NCI-H524 treated with DMSO at 0.1 percent for 48 hours (cell line): ENCODE measurements at regions not wholly inside any gene's neighbourhood (a gene's known extent, or its start where the extent isn't known, plus 50 kb on each side); places are given as distances from the start of the nearest gene placed in this dataset.
"Not testable (repeated sequence)": the region's sequence is repeated elsewhere in the genome, so short reads cannot be mapped to it uniquely, and the experiment has no call there.

ENCODE experiments used
- DNase-seq: peaks from one replicate; lab custom pipeline; 2025; lab: John Stamatoyannopoulos, UW

GRCh38 chr4:134501973-134502643 is 300.5 kb upstream of the PABPC4L start:
- no peak for DNase-seq

GRCh38 chr4:134501488-134501887 is 299.9 kb upstream of the PABPC4L start:
- not testable (repeated sequence) for DNase-seq

DNA sequence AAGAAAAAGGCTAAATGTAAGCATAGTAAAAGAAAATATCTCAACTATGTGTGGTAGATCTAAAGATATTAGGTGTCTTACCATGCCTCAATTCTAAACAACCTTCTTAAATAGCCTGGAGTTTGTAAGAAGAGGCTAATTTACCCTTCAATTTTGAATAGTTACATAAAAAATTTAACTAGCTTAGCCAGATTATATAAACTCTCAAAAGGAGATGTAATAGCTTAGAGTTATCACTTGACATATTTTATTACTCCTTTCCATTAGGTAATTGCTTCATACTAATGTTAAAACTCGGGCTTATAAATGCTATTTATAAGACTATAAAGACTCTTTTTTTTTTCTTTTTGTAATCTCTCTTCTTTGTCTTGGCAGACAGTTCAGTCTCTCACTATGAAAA is 297.5 kb upstream of the PABPC4L start:
- DNase-seq: no peak

DNA sequence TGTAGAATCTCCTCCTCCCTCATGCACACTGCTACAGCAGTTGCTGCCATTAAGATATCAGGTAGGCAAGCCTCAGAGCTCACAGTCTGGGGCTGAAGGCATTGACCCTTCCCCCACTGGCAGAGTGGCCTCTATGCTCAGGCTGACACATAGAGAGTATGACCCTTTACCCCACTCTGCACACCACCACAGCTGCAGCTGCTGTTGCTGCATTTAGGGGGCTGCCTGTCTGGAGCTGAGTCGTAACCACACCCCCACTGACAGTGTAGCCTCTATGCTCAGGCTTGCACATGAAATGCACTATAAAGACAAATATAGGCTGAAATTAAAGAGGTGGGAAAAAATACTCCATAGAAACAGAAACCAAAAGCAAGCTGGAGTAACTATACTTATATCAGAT is 289.3 kb upstream of the PABPC4L start:
- no peak for DNase-seq

DNA sequence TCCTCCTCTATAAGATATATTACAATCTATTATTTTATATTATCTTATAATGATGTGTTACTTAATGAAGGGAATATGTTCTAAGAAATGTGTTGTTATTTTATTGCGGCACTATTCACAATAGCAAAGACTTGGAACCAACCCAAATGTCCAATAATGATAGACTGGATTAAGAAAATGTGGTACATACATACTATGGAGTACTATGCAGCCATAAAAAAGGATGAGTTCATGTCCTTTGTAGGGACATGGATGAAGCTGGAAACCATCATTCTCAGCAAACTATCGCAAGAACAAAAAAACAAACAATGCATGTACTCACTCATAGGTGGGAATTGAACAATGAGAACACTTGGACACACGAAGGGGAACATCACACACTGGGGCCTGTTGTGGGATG is 281.9 kb upstream of the PABPC4L start:
- DNase-seq: not testable (repeated sequence)

DNA sequence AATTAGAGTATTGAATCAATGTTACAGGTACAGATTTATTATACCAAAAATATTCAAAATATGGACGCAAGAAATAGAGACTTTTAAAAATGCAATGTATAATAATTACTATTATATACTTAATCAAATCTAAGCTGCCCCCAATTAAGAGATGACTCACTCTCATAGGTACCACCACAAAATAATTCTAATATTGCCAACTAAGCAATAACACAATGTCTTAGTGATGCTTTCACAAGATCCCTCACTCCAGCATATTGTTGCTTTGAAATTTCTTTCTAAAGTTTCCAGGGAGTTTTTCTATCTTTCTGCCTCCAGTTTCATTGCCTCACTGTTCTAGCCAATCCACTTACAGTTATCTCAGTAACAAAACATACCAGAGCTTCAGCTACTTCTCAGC is 270.0 kb upstream of the PABPC4L start:
- no peak for DNase-seq

DNA sequence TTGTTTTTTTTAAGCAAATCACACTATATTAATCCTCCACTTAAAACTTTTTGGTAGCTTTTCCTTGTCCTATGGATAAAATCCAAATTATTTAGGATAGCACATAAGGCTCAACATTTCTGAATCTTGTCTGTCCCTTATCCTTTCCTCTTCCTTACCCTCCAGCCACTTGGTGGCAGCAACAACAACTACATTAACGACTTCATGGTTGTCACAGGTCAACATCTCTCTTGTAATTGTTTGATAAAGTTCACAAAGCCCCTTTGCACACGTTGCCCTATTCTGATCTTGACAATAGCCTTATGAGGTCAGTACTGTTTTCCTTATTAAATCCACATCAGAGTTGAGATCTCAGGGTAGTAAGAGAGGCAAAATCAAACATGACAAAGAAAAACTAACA is 269.0 kb upstream of the PABPC4L start:
- no peak for DNase-seq

DNA sequence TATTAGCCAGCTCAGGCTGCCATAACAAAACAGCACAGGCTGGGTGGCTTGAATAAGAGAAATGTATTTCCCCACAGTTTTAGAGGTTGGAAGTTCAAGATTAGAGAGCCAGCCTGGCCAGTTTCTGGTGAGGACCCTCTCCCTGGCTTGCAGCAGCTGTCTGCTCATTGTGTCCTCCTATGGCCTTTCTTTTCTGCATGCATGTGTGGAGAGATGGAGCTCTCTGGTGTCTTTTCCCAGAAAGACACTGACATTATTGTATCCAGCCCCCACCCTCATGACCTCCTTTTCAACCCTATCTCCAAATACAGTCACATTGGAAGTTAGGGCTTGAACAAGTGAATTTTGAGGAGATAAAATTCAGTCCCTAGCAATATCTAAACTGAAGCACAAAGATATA is 263.8 kb upstream of the PABPC4L start:
- DNase-seq: no peak

GRCh38 chr4:134463771-134464170 is 262.2 kb upstream of the PABPC4L start:
- DNase-seq: no peak

DNA sequence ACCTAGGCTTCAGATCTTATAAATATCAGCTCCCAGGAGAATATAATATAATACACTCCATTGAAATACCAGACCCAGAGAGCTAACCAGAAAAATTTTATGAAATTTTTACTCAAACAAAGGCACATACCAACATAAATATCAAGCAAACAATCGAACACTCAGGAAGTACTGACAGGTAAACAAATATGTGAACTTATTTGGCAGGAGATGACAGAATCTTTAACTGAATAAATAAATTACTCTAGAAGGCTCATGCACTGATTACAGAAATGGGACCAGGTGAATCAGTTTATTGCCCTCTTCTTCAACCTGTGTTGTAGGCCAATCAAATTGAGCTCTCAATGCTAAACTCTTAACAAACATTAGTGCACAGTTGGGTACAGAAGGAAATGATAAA is 225.2 kb upstream of the PABPC4L start:
- no peak for DNase-seq

GRCh38 chr4:134425756-134426155 is 224.2 kb upstream of the PABPC4L start:
- DNase-seq: no peak

DNA sequence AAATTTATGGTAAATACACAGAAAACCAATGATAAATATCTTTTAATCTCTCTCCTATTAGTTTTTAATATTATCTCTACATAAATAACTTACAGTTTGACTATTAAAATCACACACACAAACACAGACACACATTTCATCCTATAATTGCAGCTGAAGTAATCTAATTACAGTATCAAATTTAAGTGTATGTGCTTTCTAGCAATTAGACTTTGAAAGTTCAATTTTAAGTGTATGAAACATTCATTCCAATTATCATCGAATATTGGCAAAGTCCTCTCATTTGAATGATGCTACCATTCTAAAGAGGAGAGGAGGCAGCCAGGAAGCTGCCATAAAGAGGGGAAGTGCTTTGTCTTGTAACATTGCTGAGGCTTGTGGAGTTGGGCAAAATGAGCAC is 221.2 kb upstream of the PABPC4L start:
- DNase-seq: no peak

- no peak for DNase-seq
Observed at GRCh38 chr4:134421734-134422133, 220.1 kb upstream of the PABPC4L start.

- DNase-seq: no peak
Observed at GRCh38 chr4:134408897-134409296, 207.3 kb upstream of the PABPC4L start.

DNA sequence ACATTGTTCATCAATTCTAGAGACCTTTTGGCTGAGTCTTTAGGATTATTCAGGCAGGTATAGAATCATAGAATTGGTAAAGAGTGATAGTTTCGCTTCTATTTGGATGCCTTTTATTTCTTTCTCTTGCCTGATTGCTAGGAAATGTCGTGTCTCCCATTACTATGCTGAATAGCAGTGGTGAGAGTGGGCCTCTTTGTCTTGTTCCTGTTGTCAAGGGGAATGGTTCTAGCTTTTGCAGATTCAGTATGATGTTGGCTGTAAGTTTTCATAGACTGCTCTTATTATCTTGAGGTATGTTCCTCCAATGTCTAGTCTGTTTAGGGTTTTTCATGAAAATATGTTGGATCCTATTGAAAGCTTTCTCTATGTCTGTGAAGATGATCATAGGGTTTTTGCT is 200.2 kb upstream of the PABPC4L start:
- no peak for DNase-seq

- no peak for DNase-seq
Observed at GRCh38 chr4:134393592-134393991, 192.0 kb upstream of the PABPC4L start.

GRCh38 chr4:134390319-134390718 is 188.7 kb upstream of the PABPC4L start:
- no peak for DNase-seq

DNA sequence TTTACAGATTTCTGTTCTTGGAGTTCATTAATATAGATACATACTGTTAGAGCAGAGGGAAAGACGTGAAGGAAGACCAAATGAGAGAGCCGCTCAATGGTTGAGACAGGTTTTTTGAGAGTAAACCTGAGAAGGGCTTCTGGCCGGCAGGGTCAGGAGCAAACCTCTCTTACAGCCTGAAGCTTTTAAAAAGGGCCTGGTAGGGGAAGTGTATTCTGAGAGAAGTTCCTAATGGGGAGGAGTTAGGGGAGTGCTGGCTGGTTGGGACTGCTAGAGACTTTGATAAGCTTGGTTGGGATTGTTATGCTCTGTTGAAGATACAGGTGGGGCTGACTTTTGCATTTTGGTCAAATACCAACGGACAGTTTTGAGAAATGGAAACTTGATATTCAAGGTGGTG is 186.8 kb upstream of the PABPC4L start:
- no peak for DNase-seq

DNA sequence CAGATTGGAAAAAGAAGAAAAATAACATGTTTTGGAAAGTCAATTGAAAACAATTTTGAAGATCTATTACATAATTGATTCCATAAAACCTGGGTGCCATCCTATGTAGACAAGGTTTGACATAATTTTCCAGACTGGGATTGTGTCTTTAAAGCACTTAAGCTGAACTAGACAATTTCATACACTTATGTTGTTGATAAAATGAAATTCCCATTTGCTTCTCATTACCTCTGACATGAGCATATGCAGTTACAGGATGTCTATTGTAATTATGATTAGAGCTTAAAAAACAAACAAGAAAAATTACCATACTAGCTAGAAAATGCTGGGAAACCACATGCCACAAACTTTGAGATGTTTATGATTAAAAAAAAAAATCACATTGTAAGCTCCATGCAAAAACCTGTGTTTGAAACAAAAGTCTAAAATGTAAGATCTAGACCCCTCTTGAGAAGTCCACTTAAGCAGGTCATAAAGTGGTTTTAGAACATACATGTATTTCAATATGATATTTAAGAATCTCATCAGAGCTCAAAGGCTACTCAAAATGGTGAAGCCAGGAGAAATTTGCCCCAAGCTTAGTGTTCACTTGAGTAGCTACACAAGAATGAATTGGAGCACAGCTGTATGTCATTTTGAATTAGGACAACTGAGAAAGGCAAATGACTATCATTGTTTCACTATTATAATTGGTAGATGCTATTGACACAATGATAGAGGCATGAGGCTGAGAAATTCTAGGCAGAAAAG is 181.1 kb upstream of the PABPC4L start:
- no peak for DNase-seq

- no peak for DNase-seq
Observed at GRCh38 chr4:134375775-134376174, 174.2 kb upstream of the PABPC4L start.

- no peak for DNase-seq
Observed at GRCh38 chr4:134365852-134366251, 164.3 kb upstream of the PABPC4L start.

GRCh38 chr4:134364928-134365327 is 163.3 kb upstream of the PABPC4L start:
- DNase-seq: no peak

DNA sequence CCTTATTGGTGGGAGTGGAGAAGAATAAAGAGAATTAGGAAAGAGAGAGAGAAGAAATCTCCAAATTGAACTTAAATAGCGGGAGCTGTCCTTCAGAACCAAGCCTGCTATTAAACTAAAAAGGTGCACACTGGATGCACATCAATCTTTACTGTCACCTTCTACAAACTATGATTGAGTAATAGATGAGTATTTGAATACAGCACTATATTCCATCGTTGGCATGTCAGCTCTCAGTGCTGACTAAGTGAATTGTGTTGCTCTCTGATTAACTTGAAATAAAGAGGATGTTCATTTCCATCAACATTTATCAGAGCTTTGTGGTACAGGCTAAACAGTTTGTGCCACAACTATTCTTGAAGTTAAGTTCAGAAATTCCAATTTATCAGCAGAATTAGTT is 143.7 kb upstream of the PABPC4L start:
- no peak for DNase-seq

- DNase-seq: no peak
Observed at GRCh38 chr4:134343656-134344055, 142.1 kb upstream of the PABPC4L start.
